GM21717 (cell line): ENCODE measurements at regions not wholly inside any gene's neighbourhood (a gene's known extent, or its start where the extent isn't known, plus 50 kb on each side); places are given as distances from the start of the nearest gene placed in this dataset.
"Not testable (repeated sequence)": the region's sequence is repeated elsewhere in the genome, so short reads cannot be mapped to it uniquely, and the experiment has no call there.

Experiments used
- ATAC-seq: cut with Tn5 transposase; IDR thresholded peaks from one replicate; pipeline ENCODE4 v1.9.1; 2021; ENCODE audit warnings: mild to moderate bottlenecking, moderate library complexity; ENCODE audit not compliant: unreplicated experiment

DNA sequence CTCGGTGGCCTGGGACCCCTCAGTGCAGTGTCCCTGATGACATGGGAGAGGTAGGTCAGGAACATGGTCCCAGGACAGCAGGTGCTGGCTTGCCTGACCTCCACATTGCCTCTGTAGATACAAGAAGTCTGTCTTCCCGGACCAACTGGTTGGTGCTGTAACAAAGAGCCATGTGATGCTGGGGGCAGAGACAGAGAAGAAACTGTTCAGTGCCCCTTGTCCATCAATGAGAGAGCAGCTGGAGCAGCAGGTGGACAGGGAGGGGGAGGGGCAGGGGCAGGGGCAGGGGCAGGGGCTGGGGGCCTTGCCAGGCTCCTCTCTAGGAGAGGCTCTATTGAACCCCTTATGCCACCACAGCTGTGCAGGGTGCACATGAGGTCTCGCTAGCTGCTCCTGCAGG is 191.8 kb downstream of the KLRB1 start:
- ATAC-seq, result not testable (repeated sequence)

DNA sequence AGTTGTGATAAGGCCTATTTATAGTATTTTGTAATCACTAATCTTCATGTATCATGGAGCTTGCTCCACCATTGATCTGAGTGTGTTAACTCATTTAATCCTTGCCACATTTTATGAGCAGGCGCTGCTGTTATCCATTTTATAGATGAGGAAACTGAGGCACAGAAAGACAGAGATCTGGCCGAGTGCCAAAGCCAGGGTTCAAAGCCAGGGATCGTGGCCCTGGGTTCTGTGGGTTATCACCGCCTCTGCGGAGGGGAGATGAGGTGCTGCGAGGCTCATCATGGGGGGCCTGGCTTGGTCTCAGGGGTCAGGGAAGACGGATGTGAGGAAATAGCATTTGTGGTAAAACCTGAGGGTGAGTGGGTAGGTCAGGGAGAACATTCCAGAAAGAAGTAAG is 193.9 kb downstream of the KLRB1 start:
- not testable (repeated sequence) for ATAC-seq

DNA sequence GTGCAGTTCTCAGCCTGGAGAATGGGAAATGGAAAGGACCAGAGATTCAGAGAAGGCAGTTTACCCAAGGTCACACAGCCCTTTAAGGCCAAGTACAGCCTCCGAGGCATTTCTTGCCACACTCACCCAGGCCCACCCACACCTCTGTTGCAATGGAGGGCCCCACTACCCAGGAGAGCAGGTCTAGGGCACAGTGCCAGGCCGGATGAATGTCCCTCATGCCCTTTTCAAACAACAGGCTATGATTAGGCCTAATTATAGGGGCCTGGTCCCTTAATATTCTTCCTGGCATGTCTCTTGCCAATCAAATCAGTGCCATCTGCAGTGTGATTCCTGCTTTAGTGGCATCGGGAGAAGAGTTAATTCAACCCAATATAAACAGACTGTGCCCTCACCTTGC is 195.3 kb downstream of the KLRB1 start:
- ATAC-seq, result not testable (repeated sequence)

DNA sequence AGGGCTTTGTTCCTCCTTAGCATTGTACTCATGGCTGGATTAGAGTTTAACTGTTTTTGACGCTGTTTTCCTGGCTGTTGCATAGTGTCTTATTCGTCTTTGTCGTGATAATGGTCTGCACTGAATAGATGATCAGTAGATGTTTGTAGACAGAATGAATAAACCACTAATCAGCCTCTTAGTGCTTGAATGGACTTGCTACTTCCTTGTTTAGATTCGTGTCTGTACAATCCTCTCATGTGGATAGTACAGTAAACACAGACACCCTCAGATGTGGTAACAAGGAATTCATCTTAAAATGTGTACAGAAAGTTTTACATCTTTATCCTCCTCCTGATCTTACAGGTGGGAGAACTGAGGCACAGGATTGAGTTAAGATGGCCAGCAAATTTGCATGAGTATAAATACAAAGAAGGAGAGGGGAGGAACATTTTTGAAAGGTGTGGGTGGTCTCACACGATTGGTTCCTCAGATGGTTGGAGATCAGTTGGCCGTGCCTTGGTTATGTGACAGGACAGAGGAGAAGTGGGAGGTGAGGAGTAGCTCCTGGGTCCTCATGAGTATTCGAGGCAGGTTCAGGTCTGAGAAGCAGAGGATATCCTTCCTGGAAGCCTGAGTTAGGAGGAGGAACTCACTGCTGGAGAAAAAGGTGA is 196.0 kb downstream of the KLRB1 start:
- ATAC-seq, result not testable (repeated sequence)

DNA sequence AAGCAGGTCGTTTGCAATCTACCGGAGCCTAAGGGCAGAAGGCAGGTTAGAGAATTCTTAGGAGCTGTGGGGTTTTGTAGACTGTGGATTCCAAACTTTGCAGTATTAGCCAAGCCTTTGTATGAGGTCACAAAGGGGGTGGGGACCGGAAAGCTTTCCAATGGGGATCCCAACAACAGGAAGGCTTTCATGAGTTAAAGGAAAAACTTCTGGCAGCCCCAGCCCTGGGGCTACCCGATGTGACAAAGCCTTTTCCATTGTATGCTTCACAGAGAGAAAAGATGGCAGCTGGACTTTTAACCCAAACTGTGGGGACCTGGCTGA is 199.2 kb upstream of the PZP start:
- not testable (repeated sequence) for ATAC-seq

DNA sequence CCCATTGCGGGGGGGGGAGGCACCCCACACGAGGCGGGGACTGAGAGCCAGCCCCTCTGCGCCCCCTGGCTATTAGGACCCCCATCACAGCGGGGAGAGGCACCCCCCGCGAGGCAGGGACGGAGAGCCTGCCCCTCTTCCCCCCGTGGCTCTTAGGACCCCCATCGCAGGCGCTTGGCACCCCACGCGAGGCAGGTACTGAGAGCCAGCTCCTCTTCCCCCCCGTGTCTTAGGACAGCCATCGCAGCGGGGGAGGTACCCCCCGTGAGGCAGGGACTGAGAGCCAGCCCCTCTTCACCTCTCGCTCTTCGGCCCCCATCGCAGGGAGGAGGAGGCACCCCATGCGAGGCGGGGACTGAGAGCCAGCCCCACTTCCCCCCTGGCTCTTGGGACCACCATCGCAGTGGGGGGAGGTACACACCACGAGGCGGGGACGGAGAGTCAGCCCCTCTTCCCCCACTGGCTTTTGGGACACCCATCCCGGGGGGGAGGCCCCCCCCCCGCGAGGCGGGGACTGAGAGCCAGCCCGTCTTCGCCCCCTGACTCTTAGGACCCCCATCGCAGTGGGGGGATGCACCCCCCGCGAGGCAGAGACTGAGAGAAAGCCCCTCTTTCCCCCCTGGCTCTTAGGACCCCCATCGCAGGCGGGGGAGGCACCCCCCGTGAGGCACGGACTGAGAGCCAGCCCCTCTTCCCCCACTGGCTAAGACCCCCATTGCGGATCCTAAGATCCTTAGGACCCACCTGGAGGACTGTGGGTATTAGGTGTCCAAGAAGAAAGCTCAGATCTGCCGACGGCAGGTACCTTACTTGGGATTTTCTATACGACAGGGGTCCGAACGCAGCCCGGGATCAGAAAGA is 198.6 kb upstream of the PZP start:
- no peak for ATAC-seq

DNA sequence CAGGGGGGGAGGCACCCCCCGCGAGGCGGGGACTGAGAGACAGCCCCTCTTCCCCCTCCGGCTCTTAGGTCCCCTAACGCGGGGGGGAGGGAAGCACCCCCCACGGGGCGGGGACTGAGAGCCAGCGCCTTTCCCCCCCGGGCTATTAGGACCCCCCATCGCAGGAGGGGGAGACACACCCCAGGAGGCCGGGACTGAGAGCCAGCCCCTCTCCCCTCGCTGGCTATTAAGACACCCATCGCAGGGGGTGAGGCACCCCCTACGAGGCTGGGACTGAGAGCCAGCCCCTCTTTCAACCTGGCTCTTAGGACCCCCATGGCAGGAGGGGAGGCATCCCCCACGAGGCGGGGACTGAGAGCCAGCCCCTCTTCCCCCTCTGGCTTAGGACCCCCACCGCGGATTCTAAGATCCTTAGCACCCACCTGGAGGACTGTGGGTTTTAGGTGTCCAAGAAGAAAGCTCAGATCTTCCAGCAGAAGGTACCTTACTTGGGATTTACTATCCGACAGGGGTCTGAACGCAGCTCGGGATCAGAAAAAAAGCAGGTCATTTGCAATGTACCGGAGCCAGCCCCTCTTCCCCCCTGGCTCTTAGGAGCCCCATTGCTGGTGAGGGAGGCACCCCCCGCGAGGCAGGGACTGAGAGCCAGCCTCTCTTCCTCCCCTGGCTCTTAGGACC is 197.8 kb upstream of the PZP start:
- no peak for ATAC-seq

DNA sequence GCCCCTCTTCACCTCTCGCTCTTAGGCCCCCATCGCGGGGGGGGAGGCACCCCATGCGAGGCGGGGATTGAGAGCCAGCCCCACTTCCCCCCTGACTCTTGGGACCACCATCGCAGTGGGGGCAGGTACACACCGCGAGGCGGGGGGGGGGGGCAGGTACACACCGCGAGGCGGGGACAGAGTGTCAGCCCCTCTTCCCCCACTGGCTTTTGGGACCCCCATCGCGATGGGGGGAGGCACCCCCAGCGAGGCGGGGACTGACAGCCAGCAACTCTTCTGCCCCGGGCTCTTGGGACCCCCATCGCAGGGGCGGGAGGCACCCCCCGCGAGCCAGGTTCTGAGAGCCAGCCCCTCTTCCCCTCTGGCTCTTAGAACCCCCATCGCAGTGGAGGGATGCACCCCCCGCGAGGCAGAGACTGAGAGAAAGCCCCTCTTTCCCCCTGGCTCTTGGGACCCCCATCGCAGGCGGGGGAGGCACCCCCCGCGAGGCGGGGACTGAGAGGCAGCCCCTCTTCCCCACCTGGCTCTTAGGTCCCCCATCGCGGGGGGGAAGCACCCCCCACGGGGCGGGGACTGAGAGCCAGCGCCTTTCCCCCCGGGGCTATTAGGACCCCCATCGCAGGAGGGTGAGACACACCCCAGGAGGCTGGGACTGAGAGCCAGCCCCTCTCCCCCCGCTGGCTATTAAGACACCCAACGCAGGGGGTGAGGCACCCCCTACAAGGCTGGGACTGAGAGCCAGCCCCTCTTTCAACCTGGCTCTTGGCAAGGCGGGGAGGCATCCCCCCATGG is 196.5 kb upstream of the PZP start:
- no peak for ATAC-seq

DNA sequence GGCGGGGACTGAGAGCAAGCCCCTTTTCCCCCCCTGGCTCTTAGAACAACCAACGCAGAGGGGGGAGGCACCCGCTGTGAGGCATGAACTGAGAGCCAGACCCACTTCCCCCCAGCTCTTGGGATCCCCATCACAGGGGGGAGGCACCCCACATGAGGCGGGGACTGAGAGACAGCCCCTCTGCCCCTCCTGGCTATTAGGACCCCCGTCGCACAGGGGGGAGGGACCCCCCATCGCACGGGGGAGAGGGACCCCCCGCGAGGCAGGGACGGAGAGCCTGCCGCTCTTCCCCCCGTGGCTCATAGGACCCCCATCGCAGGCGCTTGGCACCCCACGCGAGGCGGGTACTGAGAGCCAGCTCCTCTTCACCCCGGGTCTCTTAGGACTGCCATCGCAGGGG is 195.8 kb upstream of the PZP start:
- ATAC-seq, result no peak

DNA sequence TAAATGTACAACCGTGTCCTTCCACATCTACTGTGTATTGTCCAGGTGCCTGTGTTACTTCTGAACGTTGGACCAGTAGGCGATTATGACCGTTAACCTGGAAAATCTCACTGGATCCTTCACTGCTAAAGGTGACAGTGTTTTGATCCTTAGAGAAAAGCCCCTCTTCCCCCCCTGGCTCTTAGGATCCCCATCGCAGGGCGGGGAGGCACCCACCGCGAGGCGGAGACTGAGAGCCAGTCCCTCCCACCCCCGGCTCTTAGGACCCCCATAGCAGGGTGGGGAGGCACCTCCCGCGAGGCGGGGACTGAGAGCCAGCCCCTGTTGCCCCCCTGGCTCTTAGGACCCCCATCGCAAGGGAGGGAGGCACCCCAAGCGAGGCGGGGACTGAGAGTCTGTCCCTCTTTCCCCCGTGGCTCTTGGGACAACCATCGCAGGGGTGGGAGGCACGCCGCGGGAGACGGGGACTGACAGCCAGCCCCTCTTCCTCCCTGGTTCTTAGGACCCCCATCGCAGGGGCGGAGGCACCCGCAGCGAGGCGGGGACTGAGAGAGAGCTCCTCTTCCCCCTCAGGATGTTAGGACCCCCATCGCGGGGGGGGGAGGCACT is 194.3 kb upstream of the PZP start:
- ATAC-seq, result not testable (repeated sequence)

DNA sequence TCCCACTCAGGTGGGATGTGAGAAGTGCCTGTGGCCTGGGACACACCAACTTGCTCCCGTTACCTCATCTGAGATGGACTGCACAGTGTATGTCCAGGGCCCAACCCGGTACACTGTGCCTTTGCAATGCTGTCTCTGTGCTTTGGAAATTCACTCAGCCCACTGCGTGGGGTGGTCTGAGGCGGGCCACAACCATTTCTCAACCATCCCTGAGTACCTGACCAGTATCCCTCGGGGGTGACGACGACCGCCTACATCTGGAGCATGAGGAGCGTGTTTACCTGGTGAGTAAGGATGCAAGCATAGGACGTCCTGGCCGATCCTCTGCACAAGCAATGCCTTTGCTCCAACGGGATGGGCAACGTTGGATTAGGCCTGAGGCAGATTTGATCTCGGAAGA is 188.2 kb upstream of the PZP start:
- ATAC-seq, result not testable (repeated sequence)

DNA sequence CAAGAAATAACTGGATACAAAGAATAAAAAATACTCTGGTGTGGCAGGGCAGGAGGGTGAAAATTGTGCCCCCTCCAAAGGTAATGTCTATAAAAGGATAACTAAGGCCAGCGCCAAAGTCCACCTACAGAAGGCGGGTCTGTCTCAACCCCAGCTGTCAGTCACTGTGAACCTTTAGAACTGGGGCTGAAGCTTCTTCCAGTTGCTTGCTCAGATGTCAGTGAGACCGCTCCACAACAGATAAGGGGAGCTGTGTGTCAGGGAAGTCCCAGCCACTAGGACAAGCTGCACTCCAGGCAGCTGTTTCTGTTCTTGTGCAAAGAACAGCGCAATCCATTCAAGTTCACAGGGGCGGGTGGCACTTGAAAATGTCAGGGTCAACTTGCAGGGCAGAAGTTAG is 187.0 kb upstream of the PZP start:
- not testable (repeated sequence) for ATAC-seq

DNA sequence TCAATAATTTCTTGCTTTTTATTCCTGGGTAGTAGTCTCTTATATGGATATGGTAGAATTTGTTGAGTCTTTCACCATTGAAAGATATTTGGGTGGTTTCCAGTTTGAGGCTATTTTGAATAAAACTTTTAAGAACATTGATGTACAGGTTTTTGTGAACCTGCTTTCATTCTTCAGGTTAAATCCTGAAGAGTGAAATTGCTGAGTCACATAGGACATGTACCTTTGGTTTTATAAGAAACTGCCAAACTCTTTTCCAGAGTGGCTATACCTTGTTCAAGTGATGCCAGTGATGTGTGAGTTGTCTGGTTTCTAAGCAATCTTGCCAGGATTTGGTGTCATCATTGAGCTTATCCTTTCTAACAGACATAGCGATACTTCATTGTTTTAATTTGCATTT is 184.6 kb upstream of the PZP start:
- ATAC-seq, result no peak

DNA sequence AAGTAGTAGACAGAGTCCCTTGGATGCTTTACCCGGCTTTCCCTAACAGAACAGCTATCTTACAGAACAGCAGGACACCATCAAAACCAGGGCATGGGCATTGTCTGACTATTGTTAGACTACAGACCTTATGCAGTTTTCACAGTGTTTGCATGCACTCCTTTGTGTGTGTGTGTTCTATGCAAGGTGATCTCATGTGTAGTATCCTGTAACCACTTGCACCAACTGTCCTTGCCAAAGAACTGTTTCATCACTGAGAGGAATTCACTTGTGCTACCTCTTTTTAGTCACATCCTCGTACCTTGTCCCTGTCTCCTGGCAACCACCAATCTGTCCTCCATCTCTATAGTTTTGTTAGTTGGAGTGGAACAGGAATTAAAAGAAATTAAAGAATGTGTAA is 183.6 kb upstream of the PZP start:
- no peak for ATAC-seq

DNA sequence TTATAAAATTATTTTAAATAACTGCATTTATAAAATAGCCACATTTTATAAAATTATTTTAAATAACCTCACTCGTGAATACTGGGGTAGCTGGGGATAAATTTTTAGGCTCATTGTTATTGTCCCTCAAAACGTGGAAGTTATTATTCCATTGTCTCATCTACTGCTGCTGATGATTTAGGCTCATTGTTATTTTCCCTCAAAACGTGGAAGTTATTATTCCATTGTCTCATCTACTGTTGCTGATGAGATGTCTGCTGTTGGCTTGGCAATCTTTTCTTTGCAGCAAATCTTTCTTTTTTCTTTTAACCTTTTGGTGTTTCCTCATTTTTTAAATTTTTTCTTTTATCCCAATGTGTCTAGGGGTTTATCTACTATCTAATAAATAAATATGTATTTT is 182.6 kb upstream of the PZP start:
- no peak for ATAC-seq

DNA sequence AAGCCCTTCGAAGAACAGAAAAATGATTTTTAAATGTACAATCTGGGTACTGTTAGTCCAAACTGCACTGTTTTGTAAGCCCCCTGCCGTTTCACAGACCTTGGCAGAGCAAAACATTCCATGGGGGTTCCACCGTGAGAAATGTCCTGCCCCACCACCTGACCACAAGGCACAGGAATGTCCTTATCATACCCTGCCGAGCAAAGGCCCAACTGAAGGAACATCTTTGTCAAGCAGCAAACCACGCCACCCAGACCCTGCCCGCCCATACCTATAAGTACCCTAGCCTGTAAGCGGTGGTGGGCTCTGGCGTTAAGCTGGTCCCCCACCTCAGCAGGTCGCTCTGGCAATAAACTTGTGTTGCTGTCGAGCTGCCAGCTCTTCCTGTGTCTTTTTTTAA is 181.6 kb upstream of the PZP start:
- no peak for ATAC-seq

DNA sequence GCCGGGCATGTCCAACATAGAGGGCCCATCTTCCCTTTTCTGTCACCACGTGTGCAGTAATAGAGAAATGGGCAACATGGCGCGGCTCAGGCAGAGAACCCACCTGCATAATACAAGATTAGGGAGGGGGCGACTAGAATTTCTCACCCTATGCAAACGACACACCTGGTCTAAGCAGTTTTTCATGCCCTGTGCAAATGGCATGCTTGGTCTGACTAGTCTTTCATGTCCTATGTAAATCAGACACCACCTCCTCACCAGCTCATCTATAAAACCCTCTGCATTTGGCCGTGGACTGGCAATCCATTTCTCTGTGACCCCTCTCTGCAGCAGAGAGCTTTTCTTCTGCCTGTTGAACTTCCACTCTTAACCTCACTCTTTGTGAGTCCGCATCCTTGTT is 180.2 kb upstream of the PZP start:
- no peak for ATAC-seq

DNA sequence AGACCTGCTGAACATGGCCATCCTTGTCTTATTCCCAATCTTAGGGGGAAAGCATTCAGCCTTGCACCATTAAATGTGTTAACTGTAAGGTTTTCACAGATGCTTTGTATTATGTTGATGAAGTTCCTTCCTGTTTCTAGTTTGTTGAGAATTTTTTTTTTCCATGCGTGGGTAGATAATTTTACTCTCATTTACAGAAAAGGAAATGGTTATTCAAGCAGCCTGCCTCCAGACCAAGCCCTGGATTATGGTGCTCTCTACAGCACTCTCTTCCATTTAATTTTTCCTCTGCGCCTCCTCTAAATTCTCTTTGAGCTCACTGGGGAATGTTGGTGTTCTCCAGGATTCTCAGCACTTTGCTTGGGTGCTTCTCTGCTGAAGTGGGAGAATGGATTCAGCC is 179.3 kb upstream of the PZP start:
- ATAC-seq, result no peak

DNA sequence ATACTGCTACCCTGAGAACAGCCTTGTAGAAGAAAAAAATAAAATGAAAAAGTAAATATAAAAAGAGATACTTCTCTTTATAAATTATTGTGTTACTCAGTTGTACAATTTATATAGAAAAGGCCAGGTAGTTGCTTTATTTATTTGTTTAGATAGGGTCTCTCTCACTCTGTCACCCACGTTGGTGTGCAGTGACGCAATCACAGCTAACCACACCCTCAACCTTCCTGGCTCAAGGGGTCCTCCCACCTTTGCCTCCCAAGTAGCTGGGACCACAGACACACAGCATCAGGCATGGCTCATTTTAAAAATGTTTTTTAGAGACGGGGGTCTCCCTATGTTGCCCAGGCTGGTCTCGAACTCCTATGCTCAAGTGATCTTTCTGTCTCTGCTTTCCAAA is 175.4 kb upstream of the PZP start:
- no peak for ATAC-seq

DNA sequence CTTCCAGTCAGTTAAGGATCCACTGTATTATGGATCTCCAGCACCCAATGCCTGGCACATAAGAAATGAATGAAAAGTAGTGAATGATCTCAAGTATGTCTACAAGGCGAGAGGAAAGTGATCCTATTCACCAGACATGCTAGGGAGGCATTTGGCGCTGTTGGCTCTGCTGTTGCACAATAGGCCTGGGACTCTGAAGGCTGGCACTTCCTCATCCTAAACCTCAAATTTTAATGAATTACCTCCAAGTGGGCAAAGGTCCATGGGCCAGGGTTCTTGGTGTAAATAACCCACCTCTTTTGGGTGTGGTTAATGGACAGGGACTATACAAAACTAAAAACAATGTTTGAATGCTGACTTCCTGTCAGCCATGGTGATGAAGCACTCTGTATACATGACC is 173.4 kb upstream of the PZP start:
- ATAC-seq, result no peak

DNA sequence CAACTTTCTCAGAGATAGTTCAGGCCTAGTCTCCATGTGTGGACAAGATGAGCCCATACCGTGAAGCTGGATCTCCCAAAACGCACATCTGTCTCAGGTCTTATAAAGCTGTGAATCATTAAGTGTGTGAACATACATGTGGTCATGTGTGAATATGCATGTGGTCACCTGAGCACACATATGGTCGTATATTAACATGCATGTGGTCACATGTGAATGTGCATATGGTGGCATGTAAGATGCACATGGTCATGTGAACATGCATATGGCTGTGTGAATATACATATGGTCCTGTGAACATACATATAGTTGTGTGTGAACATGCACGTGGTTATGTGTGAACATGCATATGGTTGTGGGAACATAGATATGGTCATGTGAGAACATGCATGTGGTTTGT is 172.5 kb upstream of the PZP start:
- no peak for ATAC-seq
